Hematopoietic multipotent progenitor cell treated with erythropoietin and hydrocortisone succinate and interleukin-3 and kit ligand, for 4 days (in vitro differentiated cells): ENCODE measurements at regions not wholly inside any gene's neighbourhood (a gene's known extent, or its start where the extent isn't known, plus 50 kb on each side); places are given as distances from the start of the nearest gene placed in this dataset.
"Not testable (repeated sequence)": the region's sequence is repeated elsewhere in the genome, so short reads cannot be mapped to it uniquely, and the experiment has no call there.

Source experiments
- DNase-seq: peaks from one replicate; pipeline ENCODE4 v3.0.0-alpha.2; 2015

- no peak for DNase-seq
Observed at GRCh38 chr3:104298662-104299061, 1068.0 kb upstream of the ALCAM start.

DNA sequence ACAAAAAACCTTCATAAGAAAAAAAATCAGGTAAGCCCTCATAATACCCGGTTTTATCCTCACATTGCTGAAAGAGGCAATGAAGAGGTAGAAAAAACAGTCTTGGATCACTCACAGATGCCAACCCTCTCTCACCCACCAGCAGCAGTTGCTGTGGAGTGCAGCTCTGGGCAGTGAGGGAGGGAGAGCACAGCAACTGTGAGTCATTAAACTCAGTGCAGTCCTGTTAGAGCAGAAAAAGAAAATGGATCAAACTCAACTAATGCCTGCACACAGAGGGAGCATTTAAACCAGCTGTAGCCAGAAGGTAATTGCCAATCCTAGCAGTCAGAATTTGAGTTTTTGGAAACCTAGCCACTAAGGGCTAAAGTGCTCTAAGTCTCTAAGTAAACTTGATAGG is 1050.6 kb upstream of the ALCAM start:
- DNase-seq = no peak

- no peak for DNase-seq
Observed at GRCh38 chr3:104323226-104323625, 1043.5 kb upstream of the ALCAM start.

DNA sequence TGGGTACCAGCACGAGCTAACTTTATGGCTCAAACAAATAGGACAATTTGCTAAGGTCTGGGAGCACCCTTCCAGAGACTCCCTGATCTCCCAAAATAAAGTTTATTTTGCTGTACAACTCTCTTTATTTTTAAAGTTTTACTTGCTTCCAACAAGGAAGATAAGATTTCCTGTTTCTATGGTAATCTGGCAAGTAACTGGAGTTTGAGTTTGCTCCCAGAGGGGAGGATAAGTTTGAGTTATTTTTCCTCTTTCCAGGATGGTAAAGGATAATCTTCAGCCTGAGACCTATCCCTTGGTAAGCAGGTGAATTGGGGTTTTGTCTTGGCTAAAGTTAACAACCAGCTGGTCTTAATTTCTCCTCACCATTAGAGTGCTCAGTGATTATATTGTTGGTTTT is 1019.4 kb upstream of the ALCAM start:
- no peak for DNase-seq

- DNase-seq = no peak
Observed at GRCh38 chr3:104349836-104350235, 1016.9 kb upstream of the ALCAM start.

DNA sequence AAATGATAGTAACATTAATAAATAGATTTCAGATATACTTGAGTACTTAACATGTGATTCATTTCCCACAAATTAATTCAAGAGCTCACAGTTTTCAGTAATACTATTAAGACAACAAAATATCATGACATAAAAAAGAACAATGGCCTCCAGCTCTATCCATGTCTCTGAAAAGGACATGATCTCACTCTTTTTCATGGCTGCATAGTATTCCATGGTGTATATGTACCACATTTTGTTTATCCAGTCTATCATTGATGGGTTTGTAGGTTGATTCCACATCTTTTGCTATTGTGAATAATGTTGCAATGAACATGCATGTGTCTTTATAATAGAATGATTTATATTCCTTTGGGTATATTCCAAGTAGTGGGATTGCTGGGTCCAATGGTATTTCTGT is 1012.8 kb upstream of the ALCAM start:
- DNase-seq = no peak

DNA sequence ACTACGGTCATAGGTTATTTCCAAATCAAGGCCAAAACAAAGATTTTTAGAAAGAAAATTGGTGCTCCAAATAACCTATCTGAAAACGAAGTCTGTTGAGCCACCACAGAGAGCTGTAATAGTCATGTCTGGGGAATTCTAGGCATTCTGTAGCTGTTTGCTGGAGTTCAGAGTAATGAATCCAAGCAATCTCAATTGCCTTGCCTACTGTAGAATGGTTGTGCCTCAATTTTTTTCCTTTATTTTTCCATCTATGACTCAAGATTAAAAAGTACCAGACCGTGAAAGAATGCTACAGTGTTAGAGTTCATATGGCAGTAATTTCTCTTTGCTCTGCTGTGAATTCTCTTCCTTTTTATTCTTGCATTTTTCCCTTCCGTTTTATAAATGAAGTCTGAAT is 1007.2 kb upstream of the ALCAM start:
- no peak for DNase-seq

DNA sequence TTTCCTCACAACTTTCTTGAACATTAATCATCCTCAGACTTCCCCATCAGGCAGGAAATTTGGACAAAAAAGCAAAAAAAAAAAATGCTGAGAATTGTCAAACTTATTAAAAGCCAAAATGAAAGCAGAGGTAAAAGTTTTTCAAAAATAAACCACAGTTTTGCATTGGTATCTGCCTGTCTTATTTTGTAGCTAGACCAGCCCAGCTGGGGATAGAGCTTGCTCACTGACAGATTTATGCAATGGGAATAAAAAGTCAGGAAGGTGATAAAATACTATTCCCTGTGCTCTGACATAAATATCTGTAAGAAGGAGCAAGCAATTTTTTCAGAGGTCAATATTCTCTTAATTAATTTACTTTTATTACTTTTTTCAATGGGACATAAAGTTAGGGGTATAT is 1006.7 kb upstream of the ALCAM start:
- DNase-seq = no peak

DNA sequence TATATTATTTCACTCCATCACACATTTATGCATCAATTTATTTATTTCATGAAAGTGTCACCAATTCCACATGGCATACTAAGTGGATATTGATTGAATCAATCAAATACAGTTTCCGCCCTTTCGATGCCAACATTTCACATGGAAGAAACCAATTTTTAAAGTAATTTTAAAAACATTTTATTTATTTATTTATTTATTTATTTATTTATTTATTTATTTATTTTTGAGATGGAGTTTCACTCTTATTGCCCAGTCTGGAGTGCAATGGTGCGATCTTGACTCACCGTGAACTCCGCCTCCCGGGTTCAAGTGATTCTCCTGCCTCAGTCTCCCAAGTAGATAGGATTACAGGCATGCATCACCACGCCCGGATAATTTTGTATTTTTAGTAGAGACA is 1005.0 kb upstream of the ALCAM start:
- DNase-seq = not testable (repeated sequence)

- DNase-seq = no peak
Observed at GRCh38 chr3:104362319-104362718, 1004.4 kb upstream of the ALCAM start.

DNA sequence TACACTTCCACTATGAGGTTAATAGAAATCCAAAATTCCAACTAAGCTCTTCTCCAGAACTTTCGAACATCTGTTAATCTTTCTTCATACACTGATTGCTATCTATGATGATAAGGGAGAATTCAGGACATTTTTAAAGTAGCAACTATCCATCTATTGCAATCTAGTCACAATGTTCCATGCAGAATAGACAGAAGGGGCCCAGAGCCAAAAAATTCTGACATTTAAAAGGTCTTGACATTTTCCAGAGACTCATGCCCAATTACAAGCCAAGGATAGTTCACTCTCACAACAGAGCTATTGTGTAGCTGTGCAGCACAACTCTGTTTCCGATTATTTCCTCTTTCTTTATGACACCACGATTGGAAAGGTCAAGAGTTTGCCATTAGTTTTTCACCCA is 999.7 kb upstream of the ALCAM start:
- DNase-seq = no peak

DNA sequence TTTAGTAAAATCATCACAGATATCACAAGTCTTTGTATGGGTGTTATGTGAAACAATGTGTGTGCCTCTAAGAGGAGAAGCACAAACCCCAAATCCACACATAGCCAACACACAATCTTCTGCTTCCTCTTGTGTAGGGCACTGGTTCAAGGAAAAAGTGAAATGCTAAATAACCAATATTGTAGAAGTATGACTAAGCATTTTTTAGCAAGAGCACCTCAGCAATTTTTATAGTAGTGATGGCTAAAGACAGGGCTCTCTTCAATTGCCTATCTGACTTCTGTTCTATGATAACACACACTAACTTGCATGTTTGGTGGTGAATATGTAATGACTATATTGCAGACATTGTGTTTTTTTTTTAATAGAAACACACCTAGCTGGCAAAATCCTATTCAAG is 997.9 kb upstream of the ALCAM start:
- no peak for DNase-seq

DNA sequence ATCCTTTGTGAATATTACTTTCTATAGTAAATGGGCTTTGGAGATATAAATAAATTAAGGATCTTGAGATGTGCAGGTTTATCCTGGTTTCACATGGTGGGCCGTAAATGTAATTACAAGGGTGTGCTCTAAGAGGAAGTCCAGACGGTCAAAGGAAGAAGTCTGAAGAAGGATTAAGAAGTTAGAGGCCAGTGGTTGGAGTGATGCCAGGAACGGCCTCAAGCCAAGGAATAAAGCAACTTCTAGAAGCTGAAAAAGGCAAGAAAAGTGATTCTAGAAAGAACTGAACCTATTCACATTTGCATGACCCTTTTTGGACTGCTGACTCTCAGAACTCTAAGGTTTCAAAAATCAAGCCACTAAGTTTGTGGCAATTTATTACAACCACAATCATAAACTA is 981.3 kb upstream of the ALCAM start:
- no peak for DNase-seq

GRCh38 chr3:104388619-104389018 is 978.1 kb upstream of the ALCAM start:
- peak; percentile 2 for DNase-seq

- DNase-seq = peak; percentile 10
Observed at GRCh38 chr3:104392327-104392726, 974.4 kb upstream of the ALCAM start.

DNA sequence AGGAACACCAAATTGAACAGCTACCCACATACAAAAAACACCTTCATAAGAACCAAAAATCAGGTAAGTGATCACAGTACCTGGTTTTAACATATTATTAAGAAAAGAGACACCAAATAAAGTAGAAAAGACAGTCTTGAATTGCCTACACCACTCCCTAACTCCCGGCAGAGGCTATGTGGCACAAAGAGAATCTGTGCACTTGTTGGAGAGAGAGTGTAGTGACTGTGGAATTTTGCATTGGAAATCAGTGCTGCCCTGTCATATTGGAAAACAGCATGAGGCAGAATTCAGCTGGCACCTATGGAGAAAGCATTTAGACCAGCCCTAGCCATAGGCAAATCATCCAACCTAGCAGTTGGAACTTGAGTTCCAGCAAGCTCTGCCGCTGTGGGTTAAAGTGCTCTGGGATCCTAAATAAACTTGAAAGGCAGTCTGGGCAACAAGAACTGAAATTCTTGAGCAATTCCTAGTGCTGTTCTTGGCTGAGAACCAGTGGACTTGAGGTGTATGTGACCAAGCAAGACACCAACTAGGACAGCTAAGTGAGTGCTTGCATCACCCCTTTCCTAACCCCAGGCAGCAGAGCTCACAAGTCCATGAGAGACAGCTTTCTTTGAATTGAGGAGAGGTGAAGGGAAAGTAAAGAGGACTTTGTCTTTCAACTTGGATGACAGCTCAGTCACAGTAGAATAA is 969.6 kb upstream of the ALCAM start:
- no peak for DNase-seq

GRCh38 chr3:104397713-104398112 is 969.0 kb upstream of the ALCAM start:
- DNase-seq = no peak

- no peak for DNase-seq
Observed at GRCh38 chr3:104402902-104403301, 963.8 kb upstream of the ALCAM start.

GRCh38 chr3:104411757-104412156 is 955.0 kb upstream of the ALCAM start:
- DNase-seq = no peak

GRCh38 chr3:104412608-104413580 is 953.8 kb upstream of the ALCAM start:
- no peak for DNase-seq

DNA sequence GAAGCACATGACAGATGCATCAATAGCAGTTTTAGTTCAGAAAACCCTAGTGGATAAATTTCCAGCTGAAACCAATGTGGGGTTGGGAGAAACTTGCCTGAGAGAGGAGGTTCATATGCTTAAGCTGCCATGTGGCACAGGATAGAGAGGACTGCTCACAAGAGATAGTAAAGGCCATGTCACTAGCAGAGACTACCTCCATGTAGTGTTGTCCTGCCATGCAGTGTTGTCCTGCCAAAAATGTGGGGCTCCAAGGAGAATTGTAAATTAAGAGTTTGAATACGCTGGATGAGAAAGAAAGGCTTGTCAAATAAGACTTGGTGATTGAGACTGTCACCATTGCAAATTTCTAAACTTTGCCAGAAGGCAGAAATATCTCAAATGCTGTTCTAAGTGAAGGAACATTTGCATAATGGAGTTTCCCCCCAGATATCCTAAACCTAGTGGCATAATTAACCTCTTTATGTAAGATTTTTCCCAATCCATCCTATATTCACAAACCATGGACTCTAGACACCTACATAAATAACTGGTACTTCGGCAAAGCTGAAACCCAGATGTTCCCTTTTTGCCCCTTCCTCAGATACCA is 938.3 kb upstream of the ALCAM start:
- no peak for DNase-seq

GRCh38 chr3:104429727-104430126 is 937.0 kb upstream of the ALCAM start:
- DNase-seq = no peak

DNA sequence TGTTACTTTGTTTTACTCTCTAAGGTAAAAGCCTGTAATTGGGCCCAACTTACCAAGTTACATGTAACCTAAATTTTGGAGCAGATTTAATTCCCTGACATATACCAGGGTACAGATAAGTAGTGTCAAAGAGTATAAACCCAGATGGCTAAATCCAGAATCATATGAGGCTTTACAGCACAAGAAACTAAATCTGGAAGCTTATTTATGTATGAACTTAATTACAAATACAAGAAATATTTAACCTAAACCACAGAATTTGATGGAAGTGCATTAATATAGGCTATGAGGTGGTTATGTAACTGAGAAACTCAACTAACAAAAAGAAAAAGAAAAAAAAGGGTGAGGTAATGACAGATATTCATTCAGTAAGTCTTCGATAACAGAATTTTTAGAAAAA is 930.2 kb upstream of the ALCAM start:
- no peak for DNase-seq
